RCC 7860 (cell line): ENCODE measurements at regions not wholly inside any gene's neighbourhood (a gene's known extent, or its start where the extent isn't known, plus 50 kb on each side); places are given as distances from the start of the nearest gene placed in this dataset.
"Not testable (repeated sequence)": the region's sequence is repeated elsewhere in the genome, so short reads cannot be mapped to it uniquely, and the experiment has no call there.

Source experiments
- DNase-seq: peaks from one replicate; pipeline ENCODE4 v3.0.0-alpha.2; 2015; ENCODE audit warnings: low spot score
- FAIRE-seq: peaks from 2 replicates; lab custom pipeline; 2012; peaks lifted over from hg19 to GRCh38; lab: Jason Lieb, UNC

- no peak for FAIRE-seq
Observed at GRCh38 chr13:65965501-65965900, 1264.6 kb downstream of the PCDH9 start.

GRCh38 chr13:65964672-65965071, 1265.5 kb downstream of the PCDH9 start:
- DNase-seq, result no peak
- FAIRE-seq, result no peak

More at GRCh38 chr13:65965501-65965900, 1264.6 kb downstream of the PCDH9 start:
- DNase-seq, result no peak

GRCh38 chr13:65959305-65959704, 1270.8 kb downstream of the PCDH9 start:
- no peak for DNase-seq
- FAIRE-seq, result no peak

- no peak for DNase-seq
- no peak for FAIRE-seq
Observed at GRCh38 chr13:65946387-65946786, 1283.7 kb downstream of the PCDH9 start.

- FAIRE-seq, result no peak
- no peak for DNase-seq
Observed at GRCh38 chr13:65943708-65944107, 1286.4 kb downstream of the PCDH9 start.

GRCh38 chr13:65943024-65943423, 1287.1 kb downstream of the PCDH9 start:
- DNase-seq (no peak), FAIRE-seq (no peak)

GRCh38 chr13:65940720-65941119, 1289.4 kb downstream of the PCDH9 start:
- FAIRE-seq, result no peak
- DNase-seq, result no peak

- DNase-seq (no peak), FAIRE-seq (no peak)
Observed at GRCh38 chr13:65937251-65937650, 1292.9 kb downstream of the PCDH9 start.

- no peak for FAIRE-seq
Observed at GRCh38 chr13:65936249-65936648, 1293.9 kb downstream of the PCDH9 start.

GRCh38 chr13:65932587-65933239, 1297.4 kb downstream of the PCDH9 start:
- DNase-seq, result no peak
- no peak for FAIRE-seq

More at GRCh38 chr13:65936249-65936648, 1293.9 kb downstream of the PCDH9 start:
- no peak for DNase-seq

GRCh38 chr13:65932013-65932412, 1298.1 kb downstream of the PCDH9 start:
- FAIRE-seq, result no peak
- no peak for DNase-seq

- no peak for DNase-seq
- no peak for FAIRE-seq
Observed at GRCh38 chr13:65929436-65929835, 1300.7 kb downstream of the PCDH9 start.

- DNase-seq, result no peak
- no peak for FAIRE-seq
Observed at GRCh38 chr13:65926750-65927171, 1303.4 kb downstream of the PCDH9 start.

GRCh38 chr13:65922846-65923245, 1307.3 kb downstream of the PCDH9 start:
- FAIRE-seq, result peak; percentile 40
- not testable (repeated sequence) for DNase-seq

- no peak for FAIRE-seq
Observed at GRCh38 chr13:65921933-65922332, 1308.2 kb downstream of the PCDH9 start.

GRCh38 chr13:65917731-65918130, 1312.4 kb downstream of the PCDH9 start:
- DNase-seq, result no peak
- FAIRE-seq, result no peak

More at GRCh38 chr13:65921933-65922332, 1308.2 kb downstream of the PCDH9 start:
- DNase-seq, result no peak

- DNase-seq (no peak), FAIRE-seq (no peak)
Observed at GRCh38 chr13:65915195-65915594, 1314.9 kb downstream of the PCDH9 start.

GRCh38 chr13:65914716-65915115, 1315.4 kb downstream of the PCDH9 start:
- FAIRE-seq, result no peak
- DNase-seq, result no peak

- no peak for DNase-seq
- no peak for FAIRE-seq
Observed at GRCh38 chr13:65913173-65913572, 1317.0 kb downstream of the PCDH9 start.

- FAIRE-seq, result no peak
- no peak for DNase-seq
Observed at GRCh38 chr13:65912516-65912915, 1317.6 kb downstream of the PCDH9 start.

GRCh38 chr13:65911546-65912193, 1318.5 kb downstream of the PCDH9 start:
- FAIRE-seq (no peak), DNase-seq (no peak)

- DNase-seq, result no peak
- FAIRE-seq, result no peak
Observed at GRCh38 chr13:65909501-65909900, 1320.6 kb downstream of the PCDH9 start.
